ENCODE measurements at regions not wholly inside any gene's neighbourhood (a gene's known extent, or its start where the extent isn't known, plus 50 kb on each side); places are given as distances from the start of the nearest gene placed in this dataset.

GRCh38 chr17:45662432-45662831 lies 121.7 kb upstream of the CRHR1 start:
- TF ChIP-seq EZH2 (optimal IDR thresholded peaks at IDR 0.05; ENCODE audit: low read depth, low read length) (no peak), EZH2phosphoT487 (IDR thresholded peaks at IDR 0.05; ENCODE audit: low read length) (no peak), CTCF (IDR thresholded peaks at IDR 0.05; ENCODE audit: low read length) (no peak)
- Histone ChIP-seq H3K9me2 (replicated peaks; ENCODE audit: insufficient read depth, low read length) (no peaks in the 10 kb centered on the region), H3F3A (ENCODE audit: insufficient read depth, low read length) (no peaks in the 10 kb centered on the region), H3K9me3 (replicated peaks; ENCODE audit: insufficient read depth, low read length) (no peaks in the 10 kb centered on the region), H3K4me2 (ENCODE audit: low read depth, low read length) (no peak overlapping the region), H3K9ac (ENCODE audit: low read length) (no peak overlapping the region), H2AFZ (ENCODE audit: low read length) (no peak overlapping the region), H3K4me1 (ENCODE audit: low read length) (no peaks in the 10 kb centered on the region), H3K27ac (ENCODE audit: low read length) (no peak overlapping the region), H3K4me3 (ENCODE audit: low read length) (no peak overlapping the region), H3K79me2 (ENCODE audit: low read length) (no peaks in the 10 kb centered on the region), H3K27me3 (replicated peaks; ENCODE audit: insufficient read depth, low read length) (peaks cover 15% of the 10 kb centered on the region; the same call in 1 of the 2 replicates), H3K36me3 (replicated peaks; ENCODE audit: insufficient read depth, low read length) (no peaks in the 10 kb centered on the region), H4K20me1 (ENCODE audit: insufficient read depth, low read length) (no peaks in the 10 kb centered on the region)
- DNase-seq: no peak

GRCh38 chr17:45663772-45664171 lies 120.3 kb upstream of the CRHR1 start:
- no peak overlapping the region for H2AFZ ChIP-seq (ENCODE audit: low read length)
- no peak overlapping the region for H3K27ac ChIP-seq (ENCODE audit: low read length)
- H3K9me3 ChIP-seq (replicated peaks; ENCODE audit: insufficient read depth, low read length): no peaks in the 10 kb centered on the region
- H3K4me3 ChIP-seq (ENCODE audit: low read length): no peak overlapping the region
- H3K4me1 ChIP-seq (ENCODE audit: low read length): no peaks in the 10 kb centered on the region
- no peaks in the 10 kb centered on the region for H3K9me2 ChIP-seq (replicated peaks; ENCODE audit: insufficient read depth, low read length)
- no peak for DNase-seq
- no peaks in the 10 kb centered on the region for H3K79me2 ChIP-seq (ENCODE audit: low read length)
- H3K4me2 ChIP-seq (ENCODE audit: low read depth, low read length): no peak overlapping the region
- H3K27me3 ChIP-seq (replicated peaks; ENCODE audit: insufficient read depth, low read length): peaks cover 15% of the 10 kb centered on the region; the same call in 1 of the 2 replicates
- H4K20me1 ChIP-seq (ENCODE audit: insufficient read depth, low read length): no peaks in the 10 kb centered on the region
- H3K9ac ChIP-seq (ENCODE audit: low read length): no peak overlapping the region
- no peaks in the 10 kb centered on the region for H3F3A ChIP-seq (ENCODE audit: insufficient read depth, low read length)
- TF ChIP-seq CTCF (IDR thresholded peaks at IDR 0.05; ENCODE audit: low read length): no peak
- TF ChIP-seq EZH2 (optimal IDR thresholded peaks at IDR 0.05; ENCODE audit: low read depth, low read length): no peak
- TF ChIP-seq EZH2phosphoT487 (IDR thresholded peaks at IDR 0.05; ENCODE audit: low read length): no peak
- H3K36me3 ChIP-seq (replicated peaks; ENCODE audit: insufficient read depth, low read length): no peaks in the 10 kb centered on the region

- no peaks in the 10 kb centered on the region for H3F3A ChIP-seq (ENCODE audit: insufficient read depth, low read length)
- H3K4me3 ChIP-seq (ENCODE audit: low read length): no peak overlapping the region
- no peak overlapping the region for H2AFZ ChIP-seq (ENCODE audit: low read length)
- no peaks in the 10 kb centered on the region for H3K79me2 ChIP-seq (ENCODE audit: low read length)
- H3K9me3 ChIP-seq (replicated peaks; ENCODE audit: insufficient read depth, low read length): no peaks in the 10 kb centered on the region
- no peaks in the 10 kb centered on the region for H3K9me2 ChIP-seq (replicated peaks; ENCODE audit: insufficient read depth, low read length)
- H3K27ac ChIP-seq (ENCODE audit: low read length): no peak overlapping the region
- no peaks in the 10 kb centered on the region for H3K4me1 ChIP-seq (ENCODE audit: low read length)
- H3K27me3 ChIP-seq (replicated peaks; ENCODE audit: insufficient read depth, low read length): peaks cover 27% of the 10 kb centered on the region; the same call in 1 of the 2 replicates
- H3K9ac ChIP-seq (ENCODE audit: low read length): no peak overlapping the region
- DNase-seq: no peak
- no peak overlapping the region for H3K4me2 ChIP-seq (ENCODE audit: low read depth, low read length)
- TF ChIP-seq CTCF (IDR thresholded peaks at IDR 0.05; ENCODE audit: low read length) (no peak), EZH2 (optimal IDR thresholded peaks at IDR 0.05; ENCODE audit: low read depth, low read length) (no peak), EZH2phosphoT487 (IDR thresholded peaks at IDR 0.05; ENCODE audit: low read length) (no peak)
- H3K36me3 ChIP-seq (replicated peaks; ENCODE audit: insufficient read depth, low read length): no peaks in the 10 kb centered on the region
- H4K20me1 ChIP-seq (ENCODE audit: insufficient read depth, low read length): no peaks in the 10 kb centered on the region
Measured at GRCh38 chr17:45664921-45665320, 119.2 kb upstream of the CRHR1 start.

All from MM.1S (cell line).